ENCODE measurements at regions not wholly inside any gene's neighbourhood (a gene's known extent, or its start where the extent isn't known, plus 50 kb on each side); places are given as distances from the start of the nearest gene placed in this dataset.
"Not testable (repeated sequence)": the region's sequence is repeated elsewhere in the genome, so short reads cannot be mapped to it uniquely, and the experiment has no call there.

DNA sequence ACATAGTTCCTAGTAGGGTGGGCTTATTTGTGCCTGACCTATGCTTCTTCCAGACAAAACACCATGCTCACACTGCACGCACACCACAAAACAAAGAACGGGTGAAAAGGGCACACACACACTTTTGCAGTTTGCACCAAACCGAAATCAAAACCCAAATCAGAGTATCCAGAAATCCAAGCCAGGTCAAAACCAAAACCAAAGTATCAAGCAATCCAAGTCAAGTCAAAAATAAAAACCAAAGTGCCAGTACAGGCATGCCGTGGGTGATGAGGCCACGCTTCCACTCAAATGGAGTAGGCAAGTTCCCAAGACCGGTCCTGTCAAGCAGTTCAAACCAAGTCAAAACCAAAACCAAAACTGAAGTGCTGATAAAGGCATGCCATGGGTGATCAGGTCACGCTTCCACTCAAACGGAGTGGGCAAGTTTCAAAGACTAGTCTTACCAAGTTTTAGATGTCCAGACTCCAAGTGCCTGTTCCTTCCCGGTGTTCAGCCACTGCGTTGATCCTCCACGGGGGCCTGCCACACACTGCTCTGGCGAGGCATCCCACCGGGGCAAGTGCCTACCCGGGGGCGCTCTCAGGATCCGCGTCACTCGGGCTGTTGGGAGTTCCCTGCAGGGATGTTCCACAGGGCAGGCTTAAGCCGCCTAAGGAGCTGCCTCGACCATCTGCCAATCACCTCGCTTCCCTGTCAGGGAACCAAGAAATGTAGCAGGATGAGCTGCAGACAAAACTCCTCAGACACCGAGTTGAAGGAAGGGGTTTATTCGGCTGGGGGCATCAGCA lies 184.5 kb upstream of the SGO1 start:
- TF ChIP-seq, protein P1, sequence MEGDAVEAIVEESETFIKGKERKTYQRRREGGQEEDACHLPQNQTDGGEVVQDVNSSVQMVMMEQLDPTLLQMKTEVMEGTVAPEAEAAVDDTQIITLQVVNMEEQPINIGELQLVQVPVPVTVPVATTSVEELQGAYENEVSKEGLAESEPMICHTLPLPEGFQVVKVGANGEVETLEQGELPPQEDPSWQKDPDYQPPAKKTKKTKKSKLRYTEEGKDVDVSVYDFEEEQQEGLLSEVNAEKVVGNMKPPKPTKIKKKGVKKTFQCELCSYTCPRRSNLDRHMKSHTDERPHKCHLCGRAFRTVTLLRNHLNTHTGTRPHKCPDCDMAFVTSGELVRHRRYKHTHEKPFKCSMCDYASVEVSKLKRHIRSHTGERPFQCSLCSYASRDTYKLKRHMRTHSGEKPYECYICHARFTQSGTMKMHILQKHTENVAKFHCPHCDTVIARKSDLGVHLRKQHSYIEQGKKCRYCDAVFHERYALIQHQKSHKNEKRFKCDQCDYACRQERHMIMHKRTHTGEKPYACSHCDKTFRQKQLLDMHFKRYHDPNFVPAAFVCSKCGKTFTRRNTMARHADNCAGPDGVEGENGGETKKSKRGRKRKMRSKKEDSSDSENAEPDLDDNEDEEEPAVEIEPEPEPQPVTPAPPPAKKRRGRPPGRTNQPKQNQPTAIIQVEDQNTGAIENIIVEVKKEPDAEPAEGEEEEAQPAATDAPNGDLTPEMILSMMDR (IDR thresholded peaks at IDR 0.05) = not testable (repeated sequence)
- TF ChIP-seq EZH2phosphoT487, EZH2 (IDR thresholded peaks at IDR 0.05): not testable (repeated sequence)
